IMR-90 (cell line): ENCODE measurements at regions not wholly inside any gene's neighbourhood (a gene's known extent, or its start where the extent isn't known, plus 50 kb on each side); places are given as distances from the start of the nearest gene placed in this dataset.

Experiments
- ATAC-seq: fragments of 200-7000 bp; cut with Tn5 transposase; 2 replicates; pipeline ENCODE4 v1.9.1; 2020; ENCODE audit warnings: low read depth, mild to moderate bottlenecking, moderate library complexity
- BruUV-seq: library from RNA; stranded (reverse); fragments of 400-500 nt; replicated peaks from 2 replicates; lab custom pipeline; 2021; lab: Mats Ljungman, UMichigan
- CTCF ChIA-PET: fragments of 300-600 bp; formaldehyde crosslinking; extraction: SDS; loops from one replicate; lab custom pipeline; 2021; ENCODE audit warnings: antibody characterized with exemption; lab: Yijun Ruan, JAX
- POLR2A ChIA-PET: fragments of 300-600 bp; sonication (Branson Sonifier 250); formaldehyde crosslinking; loops from one replicate; lab custom pipeline; 2022; ENCODE audit warnings: antibody characterized with exemption; ENCODE audit not compliant: unreplicated experiment; lab: Charles Lee
- DNase-seq: peaks from one replicate; pipeline ENCODE4 v3.0.0; 2013
- H2AFZ ChIP-seq: replicated peaks from 2 replicates; pipeline ENCODE3; 2013; ENCODE audit warnings: low read length, mild to moderate bottlenecking; ENCODE audit not compliant: poor library complexity
- H2AK5ac ChIP-seq: 2 replicates; pipeline ENCODE4 v1.6.1; 2013; ENCODE audit warnings: low read depth, low read length, inconsistent platforms
- H2AK9ac ChIP-seq: replicated peaks from 2 replicates; pipeline ENCODE3; 2013; ENCODE audit warnings: mild to moderate bottlenecking, low read depth, low read length, moderate library complexity; ENCODE audit not compliant: poor library complexity
- H2BK120ac ChIP-seq: 2 replicates; pipeline ENCODE4 v1.6.1; 2013; ENCODE audit warnings: low read depth, low read length, inconsistent platforms
- H2BK15ac ChIP-seq: 3 replicates; pipeline ENCODE4 v1.6.1; 2013; ENCODE audit warnings: low read depth, low read length, inconsistent platforms
- H2BK20ac ChIP-seq: 2 replicates; pipeline ENCODE4 v1.6.1; 2013; ENCODE audit warnings: low read depth, mild to moderate bottlenecking, inconsistent platforms, low read length, moderate library complexity
- H2BK5ac ChIP-seq: 2 replicates; pipeline ENCODE4 v1.6.1; 2013; ENCODE audit warnings: mild to moderate bottlenecking, low read depth, low read length, inconsistent platforms; ENCODE audit not compliant: poor library complexity, severe bottlenecking
- H3K14ac ChIP-seq: replicated peaks from 2 replicates; pipeline ENCODE4 v1.6.1; 2013; ENCODE audit warnings: low read depth, low read length, inconsistent platforms
- H3K18ac ChIP-seq: 2 replicates; pipeline ENCODE4 v1.6.1; 2013; ENCODE audit warnings: low read depth, low read length, control low read depth
- H3K23ac ChIP-seq: 2 replicates; pipeline ENCODE4 v1.6.1; 2013; ENCODE audit warnings: low read depth, low read length, inconsistent platforms
- H3K27ac ChIP-seq: 2 replicates; pipeline ENCODE4 v1.5.1; 2013; ENCODE audit warnings: mild to moderate bottlenecking, control low read depth, low read length; ENCODE audit not compliant: insufficient read depth
- H3K27me3 ChIP-seq: 2 replicates; pipeline ENCODE4 v1.6.1; 2013; ENCODE audit warnings: low read length; ENCODE audit not compliant: control insufficient read depth, insufficient read depth
- H3K36me3 ChIP-seq: 2 replicates; pipeline ENCODE4 v1.6.1; 2013; ENCODE audit warnings: low read length, mixed read lengths; ENCODE audit not compliant: control insufficient read depth, insufficient read depth
- H3K4ac ChIP-seq: 2 replicates; pipeline ENCODE4 v1.6.1; 2013; ENCODE audit warnings: low read depth, low read length, inconsistent platforms
- H3K4me1 ChIP-seq: 2 replicates; pipeline ENCODE4 v1.6.1; 2013; ENCODE audit warnings: low read length, mixed read lengths; ENCODE audit not compliant: control insufficient read depth, insufficient read depth
- H3K4me2 ChIP-seq: 2 replicates; pipeline ENCODE4 v1.6.1; 2013; ENCODE audit warnings: low read depth, mild to moderate bottlenecking, control low read depth, low read length, moderate library complexity
- H3K4me3 ChIP-seq: 2 replicates; pipeline ENCODE4 v1.5.1; 2013; ENCODE audit warnings: low read depth, mild to moderate bottlenecking, control low read depth, low read length, moderate library complexity; ENCODE audit not compliant: insufficient read depth
- H3K56ac ChIP-seq: 2 replicates; pipeline ENCODE4 v1.6.1; 2013; ENCODE audit warnings: low read length, inconsistent platforms; ENCODE audit not compliant: insufficient read depth; ENCODE audit errors: extremely low read depth
- H3K79me1 ChIP-seq, 2 experiments: 2 replicates each; pipeline ENCODE4 v1.6.1; 2013; ENCODE audit warnings: low read length in 2 of 2, inconsistent platforms in 1 of 2, low read depth in 1 of 2
- H3K9ac ChIP-seq: 2 replicates; pipeline ENCODE4 v1.6.1; 2013; ENCODE audit warnings: low read depth, low read length, control low read depth
- H3K9me1 ChIP-seq: 2 replicates; pipeline ENCODE4 v1.6.1; 2013; ENCODE audit warnings: low read length, inconsistent platforms; ENCODE audit not compliant: insufficient read depth
- H3K9me3 ChIP-seq: 2 replicates; pipeline ENCODE4 v1.6.1; 2013; ENCODE audit warnings: low read length; ENCODE audit not compliant: control insufficient read depth, insufficient read depth
- H4K20me1 ChIP-seq: 2 replicates; pipeline ENCODE4 v1.6.1; 2013; ENCODE audit warnings: low read length, inconsistent platforms; ENCODE audit not compliant: insufficient read depth
- H4K5ac ChIP-seq: 2 replicates; pipeline ENCODE4 v1.6.1; 2013; ENCODE audit warnings: mild to moderate bottlenecking, low read depth, low read length, control low read depth
- H4K8ac ChIP-seq, 2 experiments: 2 replicates each; pipeline ENCODE4 v1.6.1; 2013; ENCODE audit warnings: low read depth in 2 of 2, low read length in 2 of 2, control low read depth in 1 of 2, inconsistent platforms in 1 of 2
- H4K91ac ChIP-seq: 2 replicates; pipeline ENCODE4 v1.6.1; 2013; ENCODE audit warnings: low read depth, low read length, inconsistent platforms; ENCODE audit not compliant: insufficient read depth
- BHLHE40 ChIP-seq: fragments of 150-350 bp; IDR thresholded peaks from 2 replicates; pipeline ENCODE4 v1.6.1; 2016; ENCODE audit warnings: mild to moderate bottlenecking, low read depth, low read length
- CEBPB ChIP-seq: IDR thresholded peaks from 2 replicates; pipeline ENCODE4 v1.6.1; 2012; ENCODE audit warnings: low read depth, low read length, improper control_type of control experiment
- CHD1 ChIP-seq: IDR thresholded peaks from 2 replicates; pipeline ENCODE4 v1.6.1; 2012; ENCODE audit warnings: low read depth, low read length, improper control_type of control experiment
- CTCF ChIP-seq: conservative IDR thresholded peaks from 2 replicates; pipeline ENCODE4 v1.5.1; 2012; ENCODE audit warnings: mild to moderate bottlenecking, low read depth, low read length, improper control_type of control experiment
- ELK1 ChIP-seq: fragments of 150-350 bp; IDR thresholded peaks from 2 replicates; pipeline ENCODE4 v1.6.1; 2016; ENCODE audit warnings: low read depth, mild to moderate bottlenecking, low read length, moderate library complexity, borderline replicate concordance
- FOS ChIP-seq: fragments of 150-350 bp; IDR thresholded peaks from 2 replicates; pipeline ENCODE4 v1.6.1; 2016; ENCODE audit warnings: low read depth, low read length
- MAFK ChIP-seq: IDR thresholded peaks from 2 replicates; pipeline ENCODE4 v1.6.1; 2012; ENCODE audit warnings: low read depth, low read length, improper control_type of control experiment
- MAZ ChIP-seq: IDR thresholded peaks from 2 replicates; pipeline ENCODE4 v1.6.1; 2012; ENCODE audit warnings: low read depth, mild to moderate bottlenecking, low read length, improper control_type of control experiment, moderate library complexity, borderline replicate concordance
- NFE2L2 ChIP-seq: fragments of 150-350 bp; IDR thresholded peaks from 2 replicates; pipeline ENCODE4 v1.6.1; 2016; ENCODE audit warnings: low read depth, mild to moderate bottlenecking, low read length
- POLR2A ChIP-seq: IDR thresholded peaks from 2 replicates; pipeline ENCODE4 v1.6.1; 2012; ENCODE audit warnings: mild to moderate bottlenecking, low read depth, low read length
- RCOR1 ChIP-seq: IDR thresholded peaks from 2 replicates; pipeline ENCODE4 v1.6.1; 2012; ENCODE audit warnings: mild to moderate bottlenecking, low read length, improper control_type of control experiment; ENCODE audit not compliant: insufficient replicate concordance
- RFX5 ChIP-seq: IDR thresholded peaks from 2 replicates; pipeline ENCODE4 v1.8.0; 2012; ENCODE audit warnings: low read depth, mild to moderate bottlenecking, low read length, moderate library complexity
- SMC3 ChIP-seq: fragments of 150-350 bp; IDR thresholded peaks from 2 replicates; pipeline ENCODE4 v1.6.1; 2016; ENCODE audit warnings: low read depth, mild to moderate bottlenecking, antibody characterized with exemption, low read length, moderate library complexity
- USF2 ChIP-seq: fragments of 150-350 bp; IDR thresholded peaks from 2 replicates; pipeline ENCODE4 v1.6.1; 2017; ENCODE audit warnings: mild to moderate bottlenecking, antibody characterized with exemption, low read length, low read depth
- WGBS, 2 experiments: methylation state at CpG; one replicate each; pipeline versions ENCODE4 v1.1.5 to v1.1.7; 2013; ENCODE audit warnings: missing lambda C conversion rate in 2 of 2; ENCODE audit not compliant: insufficient read length in 1 of 2; ENCODE audit errors: extremely low coverage in 2 of 2; 5-methylcytosine and 5-hydroxymethylcytosine counted together
- dilution Hi-C: fragments of 300-500 bp; cut with HindIII; formaldehyde crosslinking; loops from one replicate; pipeline ENCODE4 v1.14.3; 2018; ENCODE audit warnings: low sequenced_read_pairs; ENCODE audit not compliant: unreplicated experiment
- in situ Hi-C: fragments of 300-500 bp; cut with MboI; formaldehyde crosslinking; loops from 3 replicates; pipeline ENCODE4 v1.14.3; 2019; ENCODE audit warnings: low sequenced_read_pairs, inconsistent platforms, mixed read lengths
- intact Hi-C: fragments of 100-400 bp; cut with micrococcal nuclease; formaldehyde crosslinking; loops from 2 replicates; pipeline ENCODE4 v1.10.0; 2022

- H3K79me1 ChIP-seq, result 0 out of 4 replicates have a peak, but pooled peaks cover 0 to 1% of the 10 kb centered on the region in 2 experiments
- H2BK120ac ChIP-seq, result no peak overlapping the region
- H3K4me3 ChIP-seq, result no peak overlapping the region
- no peaks in the 10 kb centered on the region for H3K27me3 ChIP-seq
- H3K36me3 ChIP-seq, result no peaks in the 10 kb centered on the region
- WGBS, 2 experiments, result no CpG with 5 or more reads among the region's 3 CpGs
- H3K23ac ChIP-seq, result no peak overlapping the region
- no peak overlapping the region for H4K5ac ChIP-seq
- H2BK15ac ChIP-seq, result peak overlapping the region; percentile 20; the same call in 1 of the 3 replicates
- no peak overlapping the region for H3K27ac ChIP-seq
- POLR2A ChIA-PET, result no interaction called here
- dilution Hi-C loops, result no loop called here
- no peaks in the 10 kb centered on the region for H4K20me1 ChIP-seq
- intact Hi-C loops, result no loop called here
- H4K8ac ChIP-seq, result no peak overlapping the region
- TF ChIP-seq MAFK, result no peak
- TF ChIP-seq CHD1, result no peak
- no peak for TF ChIP-seq MAZ
- no peak for TF ChIP-seq SMC3
- TF ChIP-seq RCOR1, result no peak
- TF ChIP-seq FOS, result no peak
- TF ChIP-seq CEBPB, result no peak
- no peak for TF ChIP-seq ELK1
- no peak for TF ChIP-seq RFX5
- TF ChIP-seq CTCF, result no peak
- TF ChIP-seq USF2, result no peak
- TF ChIP-seq POLR2A, result no peak
- TF ChIP-seq NFE2L2, result no peak
- TF ChIP-seq BHLHE40, result no peak
- ATAC-seq (no peak), DNase-seq (no peak)
- no peak overlapping the region for H3K9ac ChIP-seq
- no peak overlapping the region for H3K14ac ChIP-seq
- no peak overlapping the region for H2AK5ac ChIP-seq
- H3K56ac ChIP-seq, result no peak overlapping the region
- H2BK20ac ChIP-seq, result no peak overlapping the region
- H2BK5ac ChIP-seq, result no peak overlapping the region
- CTCF ChIA-PET, result no interaction called here
- H3K9me3 ChIP-seq, result no peaks in the 10 kb centered on the region
- H3K18ac ChIP-seq, result no peak overlapping the region
- no peak overlapping the region for H3K4ac ChIP-seq
- in situ Hi-C loops, result loop anchor here (10.0 kb wide), 1 partner anchor 125 kb away; no protein-coding TSS in a partner anchor
- no TSS peak for BruUV-seq
- H3K9me1 ChIP-seq, result peaks cover 9% of the 10 kb centered on the region
- H2AK9ac ChIP-seq, result no peak overlapping the region
- H2AFZ ChIP-seq, result no peak overlapping the region
- H3K4me2 ChIP-seq, result no peak overlapping the region
- no peak overlapping the region for H4K91ac ChIP-seq
- H3K4me1 ChIP-seq, result peaks cover 14% of the 10 kb centered on the region
Measured at GRCh38 chr3:55339390-55339789, 147.7 kb downstream of the WNT5A start.
